Mesendoderm (in vitro differentiated cells): ENCODE measurements at regions not wholly inside any gene's neighbourhood (a gene's known extent, or its start where the extent isn't known, plus 50 kb on each side); places are given as distances from the start of the nearest gene placed in this dataset.

Source experiments
- DNase-seq: peaks from one replicate; pipeline ENCODE4 v3.0.0; 2013
- H2AK5ac ChIP-seq: 2 replicates; pipeline ENCODE4 v1.6.1; 2013; ENCODE audit warnings: low read length, inconsistent platforms
- H2BK120ac ChIP-seq: 2 replicates; pipeline ENCODE4 v1.6.1; 2013; ENCODE audit warnings: low read depth, mild to moderate bottlenecking, low read length, moderate library complexity, mixed read lengths
- H2BK15ac ChIP-seq: replicated peaks from 2 replicates; pipeline ENCODE4 v1.6.1; 2013; ENCODE audit warnings: low read depth, mild to moderate bottlenecking, moderate library complexity
- H2BK5ac ChIP-seq: 2 replicates; pipeline ENCODE4 v1.6.1; 2013; ENCODE audit warnings: low read length, inconsistent platforms
- H3K18ac ChIP-seq: 2 replicates; pipeline ENCODE4 v1.6.1; 2013; ENCODE audit warnings: mild to moderate bottlenecking, low read length, mixed read lengths
- H3K23ac ChIP-seq: one replicate; pipeline ENCODE4 v1.6.1; 2013; ENCODE audit warnings: low read length
- H3K27ac ChIP-seq: 2 replicates; pipeline ENCODE4 v1.5.1; 2013; ENCODE audit warnings: low read depth, mild to moderate bottlenecking, inconsistent platforms, low read length, moderate library complexity
- H3K27me3 ChIP-seq: 2 replicates; pipeline ENCODE4 v1.6.1; 2013; ENCODE audit warnings: low read length, control low read depth, mild to moderate bottlenecking, inconsistent platforms; ENCODE audit not compliant: insufficient read depth, poor library complexity
- H3K36me3 ChIP-seq: 2 replicates; pipeline ENCODE4 v1.6.1; 2013; ENCODE audit warnings: low read length, inconsistent platforms; ENCODE audit not compliant: control insufficient read depth, insufficient read depth
- H3K4ac ChIP-seq: one replicate; pipeline ENCODE4 v1.6.1; 2013; ENCODE audit warnings: low read depth, mild to moderate bottlenecking, low read length, moderate library complexity
- H3K4me1 ChIP-seq: 2 replicates; pipeline ENCODE4 v1.6.1; 2013; ENCODE audit warnings: low read depth, low read length, inconsistent platforms; ENCODE audit not compliant: control insufficient read depth
- H3K4me2 ChIP-seq: 2 replicates; pipeline ENCODE4 v1.6.1; 2013; ENCODE audit warnings: low read length
- H3K4me3 ChIP-seq: 2 replicates; pipeline ENCODE4 v1.5.1; 2013; ENCODE audit warnings: mild to moderate bottlenecking, low read length
- H3K56ac ChIP-seq: one replicate; pipeline ENCODE4 v1.6.1; 2013; ENCODE audit warnings: low read length
- H3K79me1 ChIP-seq: 2 replicates; pipeline ENCODE4 v1.6.1; 2013; ENCODE audit warnings: low read length, inconsistent platforms
- H3K79me2 ChIP-seq: 2 replicates; pipeline ENCODE4 v1.6.1; 2013; ENCODE audit warnings: mild to moderate bottlenecking, low read length; ENCODE audit not compliant: control insufficient read depth, insufficient read depth
- H3K9ac ChIP-seq: 2 replicates; pipeline ENCODE4 v1.6.1; 2013; ENCODE audit warnings: low read length, inconsistent platforms
- H4K5ac ChIP-seq: one replicate; pipeline ENCODE4 v1.6.1; 2013; ENCODE audit warnings: low read length
- H4K8ac ChIP-seq: one replicate; pipeline ENCODE4 v1.6.1; 2013; ENCODE audit warnings: low read depth, mild to moderate bottlenecking, control low read depth, low read length, moderate library complexity
- WGBS: extraction: QIAGEN DNeasy Blood & Tissue Kit; methylation state at CpG from one replicate; pipeline ENCODE4 v1.1.7; 2013; ENCODE audit warnings: low lambda C conversion rate, missing lambda C conversion rate; ENCODE audit not compliant: insufficient coverage; ENCODE audit errors: extremely low coverage; 5-methylcytosine and 5-hydroxymethylcytosine counted together

- Histone ChIP-seq H2BK5ac (no peak overlapping the region), H3K9ac (no peak overlapping the region), H2BK120ac (no peak overlapping the region), H4K5ac (no peak overlapping the region), H3K27ac (no peak overlapping the region), H3K27me3 (no peaks in the 10 kb centered on the region), H3K79me1 (no peaks in the 10 kb centered on the region), H3K4me1 (no peaks in the 10 kb centered on the region), H2AK5ac (no peak overlapping the region), H3K4me2 (no peak overlapping the region), H3K18ac (no peak overlapping the region), H3K4ac (no peak overlapping the region), H3K23ac (no peak overlapping the region), H3K4me3 (no peak overlapping the region), H3K36me3 (no peaks in the 10 kb centered on the region), H3K56ac (no peak overlapping the region), H4K8ac (no peak overlapping the region), H3K79me2 (no peaks in the 10 kb centered on the region), H2BK15ac (no peak overlapping the region)
- peak; percentile 8 for DNase-seq
- WGBS, result no CpG with 5 or more reads among the region's 1 CpG
Measured at GRCh38 chr18:64639536-64639935, 490.6 kb upstream of the LINC00305 start.

- no peak overlapping the region for H3K4me2 ChIP-seq
- H3K18ac ChIP-seq, result no peak overlapping the region
- no peak overlapping the region for H2BK5ac ChIP-seq
- no peaks in the 10 kb centered on the region for H3K27me3 ChIP-seq
- H2BK120ac ChIP-seq, result no peak overlapping the region
- no peak overlapping the region for H3K27ac ChIP-seq
- WGBS, result no CpG with 5 or more reads among the region's 3 CpGs
- no peak overlapping the region for H3K23ac ChIP-seq
- no peak overlapping the region for H3K4me3 ChIP-seq
- no peaks in the 10 kb centered on the region for H3K79me2 ChIP-seq
- no peaks in the 10 kb centered on the region for H3K79me1 ChIP-seq
- H3K9ac ChIP-seq, result no peak overlapping the region
- H4K8ac ChIP-seq, result no peak overlapping the region
- H2BK15ac ChIP-seq, result no peak overlapping the region
- no peak overlapping the region for H3K4ac ChIP-seq
- H3K4me1 ChIP-seq, result no peaks in the 10 kb centered on the region
- no peaks in the 10 kb centered on the region for H3K36me3 ChIP-seq
- no peak overlapping the region for H4K5ac ChIP-seq
- H2AK5ac ChIP-seq, result no peak overlapping the region
- no peak for DNase-seq
- no peak overlapping the region for H3K56ac ChIP-seq
Measured at GRCh38 chr18:64620971-64621560, 472.2 kb upstream of the LINC00305 start.

GRCh38 chr18:64618390-64618789 lies 469.5 kb upstream of the LINC00305 start:
- Histone ChIP-seq H4K8ac (no peak overlapping the region), H3K79me1 (no peaks in the 10 kb centered on the region), H3K27ac (no peak overlapping the region), H3K36me3 (no peaks in the 10 kb centered on the region), H2AK5ac (no peak overlapping the region), H3K4ac (no peak overlapping the region), H3K27me3 (no peaks in the 10 kb centered on the region), H3K4me2 (no peak overlapping the region), H3K79me2 (no peaks in the 10 kb centered on the region), H2BK120ac (no peak overlapping the region), H3K18ac (no peak overlapping the region), H3K9ac (no peak overlapping the region), H3K4me1 (no peaks in the 10 kb centered on the region), H3K4me3 (no peak overlapping the region), H3K23ac (no peak overlapping the region), H2BK5ac (no peak overlapping the region), H2BK15ac (no peak overlapping the region), H3K56ac (no peak overlapping the region), H4K5ac (no peak overlapping the region)
- no CpG with 5 or more reads among the region's 1 CpG for WGBS
- no peak for DNase-seq

- no peaks in the 10 kb centered on the region for H3K79me2 ChIP-seq
- H3K9ac ChIP-seq, result no peak overlapping the region
- H3K23ac ChIP-seq, result no peak overlapping the region
- H3K4me2 ChIP-seq, result no peak overlapping the region
- no peak overlapping the region for H4K5ac ChIP-seq
- no peak overlapping the region for H3K4me3 ChIP-seq
- no peak overlapping the region for H3K27ac ChIP-seq
- no peak for DNase-seq
- no peak overlapping the region for H3K18ac ChIP-seq
- H3K4me1 ChIP-seq, result no peaks in the 10 kb centered on the region
- no peak overlapping the region for H2BK5ac ChIP-seq
- H3K56ac ChIP-seq, result no peak overlapping the region
- no peaks in the 10 kb centered on the region for H3K36me3 ChIP-seq
- no peak overlapping the region for H2BK15ac ChIP-seq
- no peak overlapping the region for H4K8ac ChIP-seq
- no peaks in the 10 kb centered on the region for H3K27me3 ChIP-seq
- no peak overlapping the region for H2BK120ac ChIP-seq
- H3K4ac ChIP-seq, result no peak overlapping the region
- WGBS, result no CpG with 5 or more reads among the region's 1 CpG
- no peak overlapping the region for H2AK5ac ChIP-seq
- no peaks in the 10 kb centered on the region for H3K79me1 ChIP-seq
Measured at GRCh38 chr18:64615021-64615420, 466.1 kb upstream of the LINC00305 start.

- no peak overlapping the region for H4K8ac ChIP-seq
- H3K27ac ChIP-seq, result no peak overlapping the region
- DNase-seq, result no peak
- no peak overlapping the region for H4K5ac ChIP-seq
- H3K4ac ChIP-seq, result no peak overlapping the region
- no peaks in the 10 kb centered on the region for H3K79me2 ChIP-seq
- no peaks in the 10 kb centered on the region for H3K27me3 ChIP-seq
- H3K4me1 ChIP-seq, result no peaks in the 10 kb centered on the region
- H3K18ac ChIP-seq, result no peak overlapping the region
- WGBS, result no CpG with 5 or more reads among the region's 1 CpG
- H3K4me2 ChIP-seq, result no peak overlapping the region
- H2BK120ac ChIP-seq, result no peak overlapping the region
- H3K4me3 ChIP-seq, result no peak overlapping the region
- H3K56ac ChIP-seq, result no peak overlapping the region
- no peak overlapping the region for H3K9ac ChIP-seq
- H3K23ac ChIP-seq, result no peak overlapping the region
- no peaks in the 10 kb centered on the region for H3K79me1 ChIP-seq
- H2BK5ac ChIP-seq, result no peak overlapping the region
- H2BK15ac ChIP-seq, result no peak overlapping the region
- no peak overlapping the region for H2AK5ac ChIP-seq
- H3K36me3 ChIP-seq, result no peaks in the 10 kb centered on the region
Measured at GRCh38 chr18:64614446-64614845, 465.6 kb upstream of the LINC00305 start.

GRCh38 chr18:64592246-64592645 lies 443.4 kb upstream of the LINC00305 start:
- Histone ChIP-seq H3K4me2 (no peak overlapping the region), H4K5ac (no peak overlapping the region), H3K79me2 (no peaks in the 10 kb centered on the region), H3K4ac (no peak overlapping the region), H3K27me3 (no peaks in the 10 kb centered on the region), H3K4me3 (no peak overlapping the region), H3K18ac (no peak overlapping the region), H3K4me1 (no peaks in the 10 kb centered on the region), H2BK5ac (no peak overlapping the region), H2BK15ac (no peak overlapping the region), H3K23ac (no peak overlapping the region), H2AK5ac (no peak overlapping the region), H2BK120ac (no peak overlapping the region), H3K9ac (no peak overlapping the region), H3K36me3 (no peaks in the 10 kb centered on the region), H3K79me1 (no peaks in the 10 kb centered on the region), H4K8ac (no peak overlapping the region), H3K56ac (no peak overlapping the region), H3K27ac (no peak overlapping the region)
- WGBS, result no CpG with 5 or more reads among the region's 1 CpG
- DNase-seq, result no peak
